ENCODE measurements at regions not wholly inside any gene's neighbourhood (a gene's known extent, or its start where the extent isn't known, plus 50 kb on each side); places are given as distances from the start of the nearest gene placed in this dataset.

- TF ChIP-seq GATA3 (IDR thresholded peaks at IDR 0.05; ENCODE audit: borderline replicate concordance) (no peak), RAD21 (conservative IDR thresholded peaks at IDR 0.05 in 1 of 2, IDR thresholded peaks at IDR 0.05 in 1 of 2) (no peak), FOSL2 (IDR thresholded peaks at IDR 0.05) (no peak), FOSL2 (CRISPR knock-in tag; IDR thresholded peaks at IDR 0.05) (no peak), CTCF (IDR thresholded peaks at IDR 0.05) (no peak), CEBPB (IDR thresholded peaks at IDR 0.05) (no peak), CHD4 (IDR thresholded peaks at IDR 0.05; ENCODE audit: borderline replicate concordance) (no peak), EP300 (IDR thresholded peaks at IDR 0.05) (no peak), HDAC2 (IDR thresholded peaks at IDR 0.05) (no peak), POLR2A (IDR thresholded peaks at IDR 0.05; ENCODE audit: low read length) (no peak), MAZ (IDR thresholded peaks at IDR 0.05; ENCODE audit: borderline replicate concordance, low read depth, low read length) (no peak), RFX5 (IDR thresholded peaks at IDR 0.05) (no peak)
These were observed 54.3 kb downstream of the KCNF1 start for GRCh38 chr2:10966056-10966455.

Data from A549 (cell line).